ENCODE measurements at regions not wholly inside any gene's neighbourhood (a gene's known extent, or its start where the extent isn't known, plus 50 kb on each side); places are given as distances from the start of the nearest gene placed in this dataset.

DNA sequence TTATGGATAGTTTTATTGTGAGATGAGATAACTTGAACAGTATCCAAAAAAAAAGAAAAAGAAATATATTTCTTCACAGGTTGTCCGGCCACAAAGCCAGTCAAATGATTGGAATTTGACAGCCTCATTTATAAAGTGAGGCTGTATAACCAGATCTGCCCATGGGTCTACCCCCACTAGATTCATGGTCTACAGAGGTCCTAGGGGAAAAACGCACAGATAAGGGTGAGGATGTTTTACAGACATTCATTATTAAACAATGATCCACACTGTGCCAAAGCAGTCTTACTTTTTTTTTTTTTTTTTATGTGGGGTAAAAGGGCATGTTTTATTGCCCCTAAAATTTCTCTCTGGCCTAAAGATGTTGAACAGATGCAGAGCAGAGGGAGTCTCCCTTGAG lies 1503.0 kb upstream of the CDH8 start:
- TF ChIP-seq, protein P1, sequence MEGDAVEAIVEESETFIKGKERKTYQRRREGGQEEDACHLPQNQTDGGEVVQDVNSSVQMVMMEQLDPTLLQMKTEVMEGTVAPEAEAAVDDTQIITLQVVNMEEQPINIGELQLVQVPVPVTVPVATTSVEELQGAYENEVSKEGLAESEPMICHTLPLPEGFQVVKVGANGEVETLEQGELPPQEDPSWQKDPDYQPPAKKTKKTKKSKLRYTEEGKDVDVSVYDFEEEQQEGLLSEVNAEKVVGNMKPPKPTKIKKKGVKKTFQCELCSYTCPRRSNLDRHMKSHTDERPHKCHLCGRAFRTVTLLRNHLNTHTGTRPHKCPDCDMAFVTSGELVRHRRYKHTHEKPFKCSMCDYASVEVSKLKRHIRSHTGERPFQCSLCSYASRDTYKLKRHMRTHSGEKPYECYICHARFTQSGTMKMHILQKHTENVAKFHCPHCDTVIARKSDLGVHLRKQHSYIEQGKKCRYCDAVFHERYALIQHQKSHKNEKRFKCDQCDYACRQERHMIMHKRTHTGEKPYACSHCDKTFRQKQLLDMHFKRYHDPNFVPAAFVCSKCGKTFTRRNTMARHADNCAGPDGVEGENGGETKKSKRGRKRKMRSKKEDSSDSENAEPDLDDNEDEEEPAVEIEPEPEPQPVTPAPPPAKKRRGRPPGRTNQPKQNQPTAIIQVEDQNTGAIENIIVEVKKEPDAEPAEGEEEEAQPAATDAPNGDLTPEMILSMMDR (optimal IDR thresholded peaks at IDR 0.05 in 1 of 3, IDR thresholded peaks at IDR 0.05 in 1 of 3, conservative IDR thresholded peaks at IDR 0.05 in 1 of 3; ENCODE audit: extremely low read depth in 1 of 3, insufficient read depth in 2 of 3, low read length in 3 of 3) = no peak
- no peak for TF ChIP-seq EZH2 (IDR thresholded peaks at IDR 0.05; ENCODE audit: low read length)

All from keratinocyte (primary cell).